22Rv1 (cell line): ENCODE measurements at regions not wholly inside any gene's neighbourhood (a gene's known extent, or its start where the extent isn't known, plus 50 kb on each side); places are given as distances from the start of the nearest gene placed in this dataset.

Source experiments
- CTCF ChIP-seq: fragments of 450-650 bp; IDR thresholded peaks from 2 replicates; pipeline ENCODE4 v1.5.1; 2017; ENCODE audit warnings: mild to moderate bottlenecking
- ZFX ChIP-seq: fragments of 450-650 bp; IDR thresholded peaks from 2 replicates; pipeline ENCODE4 v1.6.1; 2017; ENCODE audit warnings: antibody characterized with exemption, borderline replicate concordance

DNA sequence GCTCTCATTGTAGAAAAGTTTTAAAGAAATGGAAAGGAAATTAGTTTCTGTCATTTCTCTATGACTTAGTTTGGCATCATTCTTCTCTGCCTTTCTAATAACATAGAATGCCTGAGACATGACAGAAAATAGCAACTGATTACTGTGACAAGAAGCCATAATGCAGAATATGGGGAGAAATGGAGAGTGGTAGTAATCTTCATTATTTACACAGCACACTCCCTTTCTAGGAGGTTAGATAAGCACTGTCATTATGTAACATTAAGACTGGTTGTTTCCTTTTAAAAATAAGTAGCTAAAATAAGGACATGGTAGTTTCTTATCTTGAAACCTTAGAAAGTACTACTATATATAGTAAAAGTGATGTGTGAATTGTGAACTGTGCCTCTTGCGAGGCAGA, 1227.9 kb upstream of the PABPC4L start:
- TF ChIP-seq CTCF (no peak), ZFX (no peak)
